Skeletal muscle tissue (tissue), 3 donors: ENCODE measurements at regions not wholly inside any gene's neighbourhood (a gene's known extent, or its start where the extent isn't known, plus 50 kb on each side); places are given as distances from the start of the nearest gene placed in this dataset.
"Not testable (repeated sequence)": the region's sequence is repeated elsewhere in the genome, so short reads cannot be mapped to it uniquely, and the experiment has no call there.

Source experiments
- H3K27ac ChIP-seq: one replicate; pipeline ENCODE4 v1.7.0; 2013; ENCODE audit warnings: mild to moderate bottlenecking, low read depth, low read length, inconsistent platforms
- H3K27me3 ChIP-seq, 3 donors: one replicate each; pipeline ENCODE4 v1.7.0; 2013; ENCODE audit warnings: low read length in 3 of 3; ENCODE audit not compliant: control insufficient read depth in 3 of 3, insufficient read depth in 3 of 3
- H3K36me3 ChIP-seq, 3 donors: one replicate each; pipeline ENCODE4 v1.7.0; 2013; ENCODE audit warnings: low read length in 3 of 3; ENCODE audit not compliant: control insufficient read depth in 3 of 3, insufficient read depth in 3 of 3
- H3K4me1 ChIP-seq, 3 donors: one replicate each; pipeline ENCODE4 v1.7.0; 2013; ENCODE audit warnings: low read length in 3 of 3, mild to moderate bottlenecking in 3 of 3; ENCODE audit not compliant: control insufficient read depth in 3 of 3, insufficient read depth in 3 of 3
- H3K4me3 ChIP-seq, 3 donors: one replicate each; pipeline ENCODE4 v1.7.0; 2013; ENCODE audit warnings: low read length in 3 of 3
- H3K9ac ChIP-seq, 3 donors: one replicate each; pipeline ENCODE4 v1.7.0; 2013; ENCODE audit warnings: low read length in 3 of 3, mild to moderate bottlenecking in 3 of 3, moderate library complexity in 2 of 3, low read depth in 1 of 3
- H3K9me3 ChIP-seq, 3 donors: one replicate each; pipeline ENCODE4 v1.7.0; 2013; ENCODE audit warnings: low read length in 3 of 3; ENCODE audit not compliant: control insufficient read depth in 3 of 3
- donor health status: Osteomylitis.

DNA sequence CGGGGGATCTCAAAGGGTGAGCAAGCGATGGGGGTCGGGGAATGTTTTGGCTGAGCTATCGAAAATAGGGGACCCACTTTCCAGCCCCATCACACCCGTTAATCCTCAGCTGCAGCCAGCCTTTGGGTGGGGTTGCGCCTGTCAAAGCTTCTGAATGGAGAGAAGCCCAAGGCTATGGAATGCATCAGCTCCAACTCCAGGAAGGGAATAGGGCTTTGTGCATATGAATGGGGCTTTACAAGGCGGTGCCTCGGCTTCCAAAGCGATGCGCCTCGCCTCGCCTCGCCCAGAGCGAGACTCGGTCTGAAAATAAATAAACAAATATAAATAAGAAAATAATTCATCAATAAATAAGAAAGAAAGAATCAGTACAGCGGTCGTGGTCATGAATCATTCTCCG, 751.4 kb upstream of the DEFB115 start:
- peaks cover 0 to 9% (median 0%) of the 10 kb centered on the region in 3 donors for H3K27me3 ChIP-seq
- peaks cover 0 to 3% (median 0%) of the 10 kb centered on the region in 3 donors for H3K9me3 ChIP-seq
- H3K36me3 ChIP-seq: no peaks in the 10 kb centered on the region
- H3K4me3 ChIP-seq: no peak overlapping the region
- no peaks in the 10 kb centered on the region for H3K4me1 ChIP-seq
- no peak overlapping the region for H3K9ac ChIP-seq
- H3K27ac ChIP-seq: no peak overlapping the region

DNA sequence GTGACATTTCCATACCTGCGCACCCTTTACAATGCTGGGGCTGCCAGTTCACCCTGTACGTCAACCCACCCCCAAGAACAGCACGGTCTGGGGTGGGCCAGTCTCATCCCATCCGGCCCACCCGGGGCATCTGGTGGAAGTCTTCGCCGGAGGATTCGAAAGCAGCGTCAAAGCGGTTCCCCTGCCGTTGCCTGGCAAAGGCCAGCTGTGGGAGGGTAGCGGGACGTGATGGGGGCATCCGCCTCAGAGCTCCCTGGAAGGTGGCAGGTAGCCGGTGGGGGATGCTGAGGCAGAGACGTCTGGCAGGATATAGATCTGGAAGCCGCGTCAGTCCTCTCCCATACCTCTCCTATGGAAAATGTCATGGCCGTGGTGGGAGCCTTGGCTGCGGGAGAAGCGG, 749.1 kb upstream of the DEFB115 start:
- H3K9me3 ChIP-seq, H3K27ac ChIP-seq, H3K9ac ChIP-seq: not testable (repeated sequence)

GRCh38 chr20:30511322-30512030, 746.0 kb upstream of the DEFB115 start:
- H3K4me3 ChIP-seq: no peak overlapping the region
- no peaks in the 10 kb centered on the region for H3K27me3 ChIP-seq
- H3K9ac ChIP-seq: no peak overlapping the region
- H3K4me1 ChIP-seq: no peaks in the 10 kb centered on the region
- no peak overlapping the region for H3K27ac ChIP-seq
- H3K9me3 ChIP-seq: peaks cover 0 to 3% (median 0%) of the 10 kb centered on the region in 3 donors
- no peaks in the 10 kb centered on the region for H3K36me3 ChIP-seq

More for the DNA sequence above, 749.1 kb upstream of the DEFB115 start:
- H3K36me3 ChIP-seq, H3K4me1 ChIP-seq, H3K27me3 ChIP-seq, H3K4me3 ChIP-seq: not testable (repeated sequence)

GRCh38 chr20:30513050-30513628, 744.3 kb upstream of the DEFB115 start:
- no peaks in the 10 kb centered on the region for H3K36me3 ChIP-seq
- H3K27me3 ChIP-seq: no peaks in the 10 kb centered on the region
- H3K9ac ChIP-seq: no peak overlapping the region
- peaks cover 0 to 3% (median 0%) of the 10 kb centered on the region in 3 donors for H3K9me3 ChIP-seq
- H3K4me3 ChIP-seq: no peak overlapping the region
- H3K27ac ChIP-seq: no peak overlapping the region
- no peaks in the 10 kb centered on the region for H3K4me1 ChIP-seq

GRCh38 chr20:30515915-30516314, 741.5 kb upstream of the DEFB115 start:
- not testable (repeated sequence) for H3K27ac ChIP-seq, H3K27me3 ChIP-seq, H3K9me3 ChIP-seq, H3K4me1 ChIP-seq, H3K36me3 ChIP-seq, H3K4me3 ChIP-seq, H3K9ac ChIP-seq

DNA sequence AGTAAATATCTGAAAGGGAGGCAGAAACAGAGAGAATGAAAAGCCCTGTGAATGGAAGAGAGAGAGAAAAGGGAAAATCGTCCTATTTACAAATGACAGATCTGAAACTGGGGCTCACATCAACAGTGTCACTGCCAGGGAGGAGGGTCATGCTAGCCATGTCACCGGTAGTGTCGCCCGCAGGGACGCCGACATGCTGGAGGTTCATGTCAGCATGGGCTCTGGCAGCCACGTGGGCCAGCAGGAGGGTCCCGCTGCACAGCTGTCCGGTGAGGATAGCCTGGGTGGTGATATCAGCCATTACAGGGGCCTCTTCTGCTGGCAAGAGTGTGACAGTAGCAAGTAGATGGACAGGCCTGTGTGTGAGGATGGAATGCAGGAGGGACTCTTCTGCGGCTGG, 738.6 kb upstream of the DEFB115 start:
- not testable (repeated sequence) for H3K9ac ChIP-seq, H3K27ac ChIP-seq

GRCh38 chr20:30521686-30522415, 735.6 kb upstream of the DEFB115 start:
- not testable (repeated sequence) for H3K4me1 ChIP-seq, H3K27me3 ChIP-seq, H3K27ac ChIP-seq, H3K9ac ChIP-seq, H3K9me3 ChIP-seq, H3K4me3 ChIP-seq, H3K36me3 ChIP-seq

More for the DNA sequence above, 738.6 kb upstream of the DEFB115 start:
- not testable (repeated sequence) for H3K27me3 ChIP-seq, H3K4me3 ChIP-seq, H3K36me3 ChIP-seq, H3K9me3 ChIP-seq, H3K4me1 ChIP-seq

GRCh38 chr20:30524155-30524554, 733.3 kb upstream of the DEFB115 start:
- not testable (repeated sequence) for H3K9me3 ChIP-seq, H3K27ac ChIP-seq, H3K36me3 ChIP-seq, H3K27me3 ChIP-seq, H3K9ac ChIP-seq, H3K4me1 ChIP-seq, H3K4me3 ChIP-seq

DNA sequence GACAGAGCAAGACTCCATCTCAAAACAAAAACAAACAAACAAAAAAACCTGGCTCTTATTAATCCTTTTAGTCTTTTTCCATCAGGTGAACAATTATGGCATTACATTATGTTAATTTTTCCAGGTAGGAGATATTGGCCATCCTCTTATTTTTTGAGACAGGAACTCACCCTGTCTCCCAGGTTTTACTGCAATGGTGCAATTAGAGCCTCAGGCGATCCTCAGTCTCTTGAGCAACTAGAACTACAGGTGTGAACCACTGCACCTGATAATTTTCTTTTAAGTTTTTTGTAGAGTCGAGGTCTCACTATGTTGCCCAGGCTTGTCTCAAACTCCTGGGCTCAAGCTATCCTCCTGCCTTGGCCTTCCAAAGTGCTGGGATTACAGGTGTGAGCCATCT, 732.7 kb upstream of the DEFB115 start:
- H3K27me3 ChIP-seq, H3K9ac ChIP-seq, H3K36me3 ChIP-seq, H3K4me1 ChIP-seq, H3K9me3 ChIP-seq, H3K4me3 ChIP-seq, H3K27ac ChIP-seq: not testable (repeated sequence)

DNA sequence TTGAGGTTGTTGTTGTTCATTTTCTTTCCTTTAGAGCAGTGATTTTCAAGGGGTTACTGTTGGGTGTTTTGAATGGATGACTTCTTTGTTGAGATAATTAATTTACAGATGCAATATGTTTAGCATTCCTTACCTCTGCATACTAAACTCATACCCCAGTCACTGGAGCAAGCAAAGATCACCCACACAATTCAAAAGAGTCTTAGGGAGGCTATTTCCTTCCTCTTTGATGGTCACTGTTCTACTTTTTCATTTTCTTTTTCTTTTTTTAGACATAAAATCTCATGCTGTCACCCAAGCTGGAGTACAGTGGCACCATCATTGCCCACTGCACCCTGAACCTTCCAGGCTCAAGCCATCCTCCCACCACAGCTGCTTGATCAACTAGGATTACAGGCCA, 723.8 kb upstream of the DEFB115 start:
- not testable (repeated sequence) for H3K27me3 ChIP-seq, H3K9ac ChIP-seq, H3K9me3 ChIP-seq, H3K27ac ChIP-seq, H3K36me3 ChIP-seq, H3K4me3 ChIP-seq, H3K4me1 ChIP-seq
